Endothelial cell of umbilical vein (primary cell): ENCODE measurements at regions not wholly inside any gene's neighbourhood (a gene's known extent, or its start where the extent isn't known, plus 50 kb on each side); places are given as distances from the start of the nearest gene placed in this dataset.

Experiments used
- BruUV-seq: library from RNA; stranded (reverse); fragments of 400-500 nt; replicated peaks from 2 replicates; lab custom pipeline; 2021; lab: Mats Ljungman, UMichigan
- CTCF ChIA-PET: fragments of 300-600, 350-600 bp; sonication (Branson Sonifier 250); formaldehyde crosslinking; loops from one replicate; lab custom pipeline; 2021; ENCODE audit warnings: antibody characterized with exemption, inconsistent platforms; lab: Charles Lee
- POLR2A ChIA-PET: fragments of 300-600, 350-600 bp; sonication (Branson Sonifier 250); formaldehyde crosslinking; loops from one replicate; lab custom pipeline; 2021; ENCODE audit warnings: antibody characterized with exemption, inconsistent platforms; lab: Charles Lee
- DNase-seq: peaks from one replicate; pipeline ENCODE4 v3.0.0-alpha.2; 2011; ENCODE audit warnings: low read depth, low spot score
- FAIRE-seq: peaks from 2 replicates; lab custom pipeline; 2011; peaks lifted over from hg19 to GRCh38; lab: Jason Lieb, UNC
- H2AFZ ChIP-seq: 2 replicates; pipeline ENCODE4 v1.6.0; 2012; ENCODE audit warnings: low read depth, low read length, control low read depth, inconsistent platforms
- H3K27ac ChIP-seq: 2 replicates; pipeline ENCODE4 v1.5.1; 2011; ENCODE audit warnings: low read depth, mild to moderate bottlenecking, control low read depth, low read length, moderate library complexity; ENCODE audit not compliant: insufficient read depth
- H3K27me3 ChIP-seq, 2 experiments: 2 replicates each; pipeline versions ENCODE4 v1.6.0 to v1.6.1; 2011; ENCODE audit warnings: low read length in 2 of 2, mixed read lengths in 1 of 2; ENCODE audit not compliant: control insufficient read depth in 2 of 2, insufficient read depth in 2 of 2
- H3K36me3 ChIP-seq, 2 experiments: 2 replicates in 1 of 2; 3 replicates in 1 of 2; pipeline ENCODE4 v1.5.1; 2011; ENCODE audit warnings: low read length in 2 of 2, mild to moderate bottlenecking in 1 of 2, moderate library complexity in 1 of 2; ENCODE audit not compliant: control insufficient read depth in 2 of 2, insufficient read depth in 2 of 2; ENCODE audit errors: extremely low read depth in 1 of 2
- H3K4me1 ChIP-seq: 3 replicates; pipeline ENCODE4 v1.5.1; 2011; ENCODE audit warnings: mild to moderate bottlenecking, low read length; ENCODE audit not compliant: control insufficient read depth, insufficient read depth; ENCODE audit errors: extremely low read depth
- H3K4me2 ChIP-seq: 2 replicates; pipeline ENCODE4 v1.6.1; 2011; ENCODE audit warnings: low read length, control low read depth, mixed read lengths; ENCODE audit not compliant: insufficient read depth
- H3K4me3 ChIP-seq, 3 experiments: fragments of 200-600 bp in 1 of 3; sonication (generic), shearing (Covaris generic) in 1 of 3; replicated peaks in 1 of 3; 2 replicates each; pipeline ENCODE4 v1.5.1; 2011 to 2016; ENCODE audit warnings: control low read depth in 3 of 3, low read length in 3 of 3, mild to moderate bottlenecking in 2 of 3, inconsistent platforms in 1 of 3, low read depth in 1 of 3, moderate library complexity in 1 of 3; ENCODE audit not compliant: insufficient read depth in 1 of 3
- H3K79me2 ChIP-seq: 2 replicates; pipeline ENCODE4 v1.6.0; 2012; ENCODE audit warnings: low read length, inconsistent platforms; ENCODE audit not compliant: control insufficient read depth, insufficient read depth
- H3K9ac ChIP-seq: replicated peaks from 2 replicates; pipeline ENCODE3; 2011; ENCODE audit warnings: low read length, control low read depth; ENCODE audit not compliant: insufficient read depth; ENCODE audit errors: extremely low read depth
- H3K9me1 ChIP-seq: replicated peaks from 3 replicates; pipeline ENCODE4 v1.6.0; 2011; ENCODE audit warnings: mild to moderate bottlenecking, low read length; ENCODE audit not compliant: control insufficient read depth, insufficient read depth; ENCODE audit errors: extremely low read depth
- H3K9me3 ChIP-seq: replicated peaks from 2 replicates; pipeline ENCODE4 v1.5.1; 2012; ENCODE audit warnings: low read length, inconsistent platforms; ENCODE audit not compliant: control insufficient read depth, insufficient read depth
- H4K20me1 ChIP-seq: replicated peaks from 2 replicates; pipeline ENCODE3; 2011; ENCODE audit warnings: mild to moderate bottlenecking, low read length; ENCODE audit not compliant: control insufficient read depth, insufficient read depth; ENCODE audit errors: extremely low read depth
- EZH2 ChIP-seq: IDR thresholded peaks from 2 replicates; pipeline ENCODE4 v1.6.1; 2012; ENCODE audit warnings: borderline replicate concordance, low read depth, mild to moderate bottlenecking, moderate library complexity, low read length, inconsistent platforms; ENCODE audit not compliant: severe bottlenecking
- FOS ChIP-seq: IDR thresholded peaks from 2 replicates; pipeline ENCODE4 v1.6.1; 2011; ENCODE audit warnings: mild to moderate bottlenecking, low read length, moderate library complexity, borderline replicate concordance; ENCODE audit not compliant: insufficient read depth
- GATA2 ChIP-seq: IDR thresholded peaks from 2 replicates; pipeline ENCODE4 v1.7.0; 2011; ENCODE audit warnings: low read depth, mild to moderate bottlenecking, moderate library complexity, mixed read lengths, low read length; ENCODE audit not compliant: insufficient read length, insufficient read depth
- JUN ChIP-seq: IDR thresholded peaks from 2 replicates; pipeline ENCODE4 v1.6.1; 2011; ENCODE audit warnings: borderline replicate concordance, low read depth; ENCODE audit not compliant: insufficient read length, insufficient read depth
- MYC ChIP-seq: IDR thresholded peaks from one replicate; pipeline ENCODE4 v1.6.1; 2011; ENCODE audit warnings: mild to moderate bottlenecking, low read depth, low read length
- POLR2A ChIP-seq: IDR thresholded peaks from 2 replicates; pipeline ENCODE4 v1.6.1; 2012; ENCODE audit warnings: low read depth, mild to moderate bottlenecking, control low read depth, low read length
- POLR2AphosphoS5 ChIP-seq: IDR thresholded peaks from 2 replicates; pipeline ENCODE4 v1.6.1; 2012; ENCODE audit warnings: low read depth, mild to moderate bottlenecking, control low read depth, low read length, moderate library complexity; ENCODE audit not compliant: insufficient read depth
- dilution Hi-C: fragments of 300-500 bp; cut with MboI; formaldehyde crosslinking; loops from one replicate; pipeline ENCODE4 v1.15.0; 2019; ENCODE audit warnings: low sequenced_read_pairs; ENCODE audit not compliant: extremely low pct_ligation_motif_present
- intact Hi-C: fragments of 100-400 bp; cut with micrococcal nuclease; formaldehyde crosslinking; loops from one replicate; pipeline ENCODE4 v1.10.0; 2022
- TF ChIP-seq, protein P1 (sequence below), 2 donors: IDR thresholded peaks; 1 replicate in 1 of 2; 2 replicates in 1 of 2; pipeline ENCODE4 v1.5.1; 2011; ENCODE audit warnings: low read length in 2 of 2, mild to moderate bottlenecking in 2 of 2, moderate library complexity in 2 of 2, control low read depth in 1 of 2, inconsistent platforms in 1 of 2, low read depth in 1 of 2; ENCODE audit not compliant: insufficient read depth in 1 of 2; ENCODE audit errors: extremely low read depth in 1 of 2
- TF ChIP-seq, protein P2 (sequence below): IDR thresholded peaks from 2 replicates; pipeline ENCODE4 v1.6.1; 2011; ENCODE audit not compliant: insufficient read depth, insufficient read length

DNA sequence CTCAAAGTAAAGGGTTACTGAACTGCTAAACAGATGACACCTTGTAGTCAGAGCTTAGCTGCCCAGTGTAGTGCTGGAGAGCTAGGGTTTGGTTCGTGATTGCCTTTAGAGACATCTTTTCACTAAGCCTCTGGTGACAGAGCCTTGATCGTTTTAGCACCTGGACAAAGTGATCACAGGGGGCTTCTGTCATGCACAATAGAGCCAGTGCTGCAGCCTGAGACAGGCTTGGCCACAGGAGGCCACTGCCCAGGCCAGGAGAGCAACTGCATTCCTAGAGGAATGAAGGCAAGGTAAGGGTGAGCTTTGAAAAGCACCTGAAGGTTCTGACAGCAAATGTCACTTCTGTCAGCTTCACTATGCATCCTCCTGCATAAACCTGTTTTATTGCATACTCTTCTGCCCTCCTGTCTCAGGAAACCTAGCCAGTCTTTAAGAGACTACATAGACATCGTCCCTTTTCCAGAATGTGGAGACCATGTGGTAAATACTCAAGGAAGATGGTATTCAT lies 122.9 kb downstream of the NPY start:
- Histone ChIP-seq H3K9me3 (no peaks in the 10 kb centered on the region), H3K4me1 (no peaks in the 10 kb centered on the region), H3K36me3 (no peaks in the 10 kb centered on the region), H3K4me2 (no peak overlapping the region), H4K20me1 (no peaks in the 10 kb centered on the region), H2AFZ (no peak overlapping the region), H3K9ac (no peak overlapping the region), H3K4me3 (no peak overlapping the region), H3K27me3 (peaks cover 0 to 2% of the 10 kb centered on the region in 2 experiments), H3K27ac (no peak overlapping the region), H3K79me2 (no peaks in the 10 kb centered on the region), H3K9me1 (no peaks in the 10 kb centered on the region)
- no peak for FAIRE-seq
- BruUV-seq: no TSS peak
- no peak for DNase-seq
- ChIA-PET POLR2A (no interaction called here), CTCF (interaction anchor here (1.5 kb wide), 1 partner anchor 259 kb away, joined by 3 read pairs; no protein-coding TSS in a partner anchor)
- dilution Hi-C loops (no loop called here), intact Hi-C loops (no loop called here)
- TF ChIP-seq FOS (no peak), JUN (no peak)
- TF ChIP-seq, protein P1, sequence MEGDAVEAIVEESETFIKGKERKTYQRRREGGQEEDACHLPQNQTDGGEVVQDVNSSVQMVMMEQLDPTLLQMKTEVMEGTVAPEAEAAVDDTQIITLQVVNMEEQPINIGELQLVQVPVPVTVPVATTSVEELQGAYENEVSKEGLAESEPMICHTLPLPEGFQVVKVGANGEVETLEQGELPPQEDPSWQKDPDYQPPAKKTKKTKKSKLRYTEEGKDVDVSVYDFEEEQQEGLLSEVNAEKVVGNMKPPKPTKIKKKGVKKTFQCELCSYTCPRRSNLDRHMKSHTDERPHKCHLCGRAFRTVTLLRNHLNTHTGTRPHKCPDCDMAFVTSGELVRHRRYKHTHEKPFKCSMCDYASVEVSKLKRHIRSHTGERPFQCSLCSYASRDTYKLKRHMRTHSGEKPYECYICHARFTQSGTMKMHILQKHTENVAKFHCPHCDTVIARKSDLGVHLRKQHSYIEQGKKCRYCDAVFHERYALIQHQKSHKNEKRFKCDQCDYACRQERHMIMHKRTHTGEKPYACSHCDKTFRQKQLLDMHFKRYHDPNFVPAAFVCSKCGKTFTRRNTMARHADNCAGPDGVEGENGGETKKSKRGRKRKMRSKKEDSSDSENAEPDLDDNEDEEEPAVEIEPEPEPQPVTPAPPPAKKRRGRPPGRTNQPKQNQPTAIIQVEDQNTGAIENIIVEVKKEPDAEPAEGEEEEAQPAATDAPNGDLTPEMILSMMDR (IDR thresholded peaks at IDR 0.05; ENCODE audit: extremely low read depth in 1 of 2, insufficient read depth in 1 of 2, low read depth in 1 of 2, low read length in 2 of 2): no peak

DNA sequence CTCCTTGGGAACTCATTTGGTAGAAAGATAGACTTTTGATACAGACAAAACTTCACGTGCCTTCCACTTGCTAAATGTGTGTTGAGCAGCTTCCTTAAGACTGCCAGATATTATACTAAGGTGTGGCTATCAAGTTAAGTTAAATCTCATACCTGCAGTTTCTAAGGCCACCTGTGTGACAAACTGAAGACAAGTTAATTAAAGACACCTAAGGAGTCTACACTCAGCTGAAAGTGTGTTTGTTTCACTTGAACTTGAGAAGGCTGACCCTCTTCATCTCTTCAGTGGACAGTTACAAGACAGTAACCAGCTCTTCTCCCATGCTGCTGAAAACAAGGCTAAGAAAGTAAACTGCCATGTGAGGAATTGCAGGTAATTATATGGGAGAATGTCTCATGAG lies 124.0 kb downstream of the NPY start:
- POLR2A ChIA-PET: no interaction called here
- Histone ChIP-seq H4K20me1 (no peaks in the 10 kb centered on the region), H3K79me2 (no peaks in the 10 kb centered on the region), H3K27ac (no peak overlapping the region), H3K9me1 (no peaks in the 10 kb centered on the region), H3K9ac (no peak overlapping the region), H3K9me3 (no peaks in the 10 kb centered on the region), H3K4me2 (no peak overlapping the region), H3K4me1 (no peaks in the 10 kb centered on the region), H3K4me3 (no peak overlapping the region), H3K36me3 (no peaks in the 10 kb centered on the region), H3K27me3 (peaks cover 0 to 2% of the 10 kb centered on the region in 2 experiments), H2AFZ (no peak overlapping the region)
- intact Hi-C loops: no loop called here
- CTCF ChIA-PET: interaction anchor here (1.1 to 1.5 kb wide), 2 partner anchors 20 to 258 kb away, joined by 3 read pairs; no protein-coding TSS in a partner anchor
- BruUV-seq: no TSS peak
- no peak for TF ChIP-seq POLR2A
- TF ChIP-seq MYC: no peak
- TF ChIP-seq JUN: no peak
- no peak for TF ChIP-seq GATA2
- TF ChIP-seq POLR2AphosphoS5: no peak
- no peak for TF ChIP-seq FOS
- TF ChIP-seq, protein P1 (IDR thresholded peaks at IDR 0.05; ENCODE audit: extremely low read depth in 1 of 2, insufficient read depth in 1 of 2, low read depth in 1 of 2, low read length in 2 of 2): no peak
- TF ChIP-seq, protein P2, sequence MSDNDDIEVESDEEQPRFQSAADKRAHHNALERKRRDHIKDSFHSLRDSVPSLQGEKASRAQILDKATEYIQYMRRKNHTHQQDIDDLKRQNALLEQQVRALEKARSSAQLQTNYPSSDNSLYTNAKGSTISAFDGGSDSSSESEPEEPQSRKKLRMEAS: no peak
- TF ChIP-seq EZH2: no peak
- FAIRE-seq (no peak), DNase-seq (no peak)
- dilution Hi-C loops: no loop called here
